Tibial nerve (tissue), 3 donors: ENCODE measurements at regions not wholly inside any gene's neighbourhood (a gene's known extent, or its start where the extent isn't known, plus 50 kb on each side); places are given as distances from the start of the nearest gene placed in this dataset.

ENCODE experiments used
- POLR2A ChIP-seq, 2 donors: fragments of 450-650 bp; IDR thresholded peaks; one replicate each; pipeline ENCODE4 v1.6.1; 2017; ENCODE audit warnings: antibody characterized with exemption in 2 of 2, mild to moderate bottlenecking in 2 of 2, moderate library complexity in 2 of 2
- TF ChIP-seq, protein P1 (sequence below), 5 experiments: fragments of 200-600 bp in 3 of 5; fragments of 450-650 bp in 2 of 5; sonication (generic) in 3 of 5; IDR thresholded peaks; one replicate each; pipeline ENCODE4 v1.5.1; 2016 to 2019; ENCODE audit warnings: antibody characterized with exemption in 5 of 5, mild to moderate bottlenecking in 3 of 5, moderate library complexity in 2 of 5

DNA sequence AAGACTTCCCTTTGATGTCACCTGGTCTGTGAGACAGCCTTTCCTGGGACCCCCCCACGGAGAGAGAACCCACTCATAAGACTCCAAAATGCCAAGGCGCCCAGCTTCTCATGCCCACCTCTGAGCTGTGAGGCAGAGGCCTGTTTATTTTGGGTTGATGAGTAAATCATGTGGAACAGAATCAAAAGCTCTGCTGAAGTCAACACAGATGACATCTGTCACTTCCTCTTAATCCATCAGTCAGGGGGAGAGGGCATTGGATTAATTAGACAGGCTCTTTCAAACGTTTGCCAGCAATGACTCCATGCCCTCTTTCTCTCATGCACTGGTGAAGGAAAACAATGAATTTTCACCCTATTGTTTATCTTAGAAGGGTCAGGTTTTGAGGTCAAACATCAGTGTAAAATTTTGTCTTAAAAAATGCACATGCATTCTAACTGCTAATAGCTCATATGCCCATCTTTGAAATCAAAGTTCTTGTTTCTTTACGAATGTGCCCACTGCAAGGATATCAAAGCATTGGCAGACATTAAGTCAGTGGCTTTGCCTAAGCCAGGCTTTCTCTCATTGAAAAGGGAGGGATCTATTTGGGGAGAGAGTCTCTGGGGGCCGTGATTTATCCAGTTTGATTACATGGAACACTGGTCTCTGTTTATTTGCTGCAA is 184.1 kb downstream of the ACKR3 start:
- TF ChIP-seq, protein P1, sequence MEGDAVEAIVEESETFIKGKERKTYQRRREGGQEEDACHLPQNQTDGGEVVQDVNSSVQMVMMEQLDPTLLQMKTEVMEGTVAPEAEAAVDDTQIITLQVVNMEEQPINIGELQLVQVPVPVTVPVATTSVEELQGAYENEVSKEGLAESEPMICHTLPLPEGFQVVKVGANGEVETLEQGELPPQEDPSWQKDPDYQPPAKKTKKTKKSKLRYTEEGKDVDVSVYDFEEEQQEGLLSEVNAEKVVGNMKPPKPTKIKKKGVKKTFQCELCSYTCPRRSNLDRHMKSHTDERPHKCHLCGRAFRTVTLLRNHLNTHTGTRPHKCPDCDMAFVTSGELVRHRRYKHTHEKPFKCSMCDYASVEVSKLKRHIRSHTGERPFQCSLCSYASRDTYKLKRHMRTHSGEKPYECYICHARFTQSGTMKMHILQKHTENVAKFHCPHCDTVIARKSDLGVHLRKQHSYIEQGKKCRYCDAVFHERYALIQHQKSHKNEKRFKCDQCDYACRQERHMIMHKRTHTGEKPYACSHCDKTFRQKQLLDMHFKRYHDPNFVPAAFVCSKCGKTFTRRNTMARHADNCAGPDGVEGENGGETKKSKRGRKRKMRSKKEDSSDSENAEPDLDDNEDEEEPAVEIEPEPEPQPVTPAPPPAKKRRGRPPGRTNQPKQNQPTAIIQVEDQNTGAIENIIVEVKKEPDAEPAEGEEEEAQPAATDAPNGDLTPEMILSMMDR (IDR thresholded peaks at IDR 0.05), result no peak
- TF ChIP-seq POLR2A (IDR thresholded peaks at IDR 0.05), result no peak
